ENCODE measurements at regions not wholly inside any gene's neighbourhood (a gene's known extent, or its start where the extent isn't known, plus 50 kb on each side); places are given as distances from the start of the nearest gene placed in this dataset.

DNA sequence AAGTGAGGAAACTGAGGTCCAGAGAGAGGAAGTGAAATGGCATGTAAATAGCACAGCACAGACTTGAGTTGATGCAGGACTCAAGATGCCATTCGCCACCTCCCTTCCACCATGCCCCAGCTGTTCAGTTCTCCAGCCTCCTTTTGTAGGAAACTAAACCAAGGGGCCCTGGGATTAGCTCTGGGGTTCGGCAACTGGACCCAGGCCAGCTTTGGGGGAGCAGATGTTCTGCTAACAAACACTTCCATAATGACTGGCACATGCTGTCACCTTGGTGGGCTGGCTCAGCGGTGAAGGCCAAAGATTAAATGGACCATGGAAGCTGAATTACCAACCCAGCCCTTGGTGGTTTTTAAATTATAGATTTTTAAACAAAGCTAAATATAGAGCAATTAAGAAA lies 77.0 kb downstream of the IRX6 start:
- TF ChIP-seq POLR2A (IDR thresholded peaks at IDR 0.05) (no peak), CTCF (IDR thresholded peaks at IDR 0.05 in 4 of 5, conservative IDR thresholded peaks at IDR 0.05 in 1 of 5) (no peak)

All from gastrocnemius medialis (tissue), 4 donors.